ENCODE measurements at regions not wholly inside any gene's neighbourhood (a gene's known extent, or its start where the extent isn't known, plus 50 kb on each side); places are given as distances from the start of the nearest gene placed in this dataset.

- Histone ChIP-seq H2AFZ (ENCODE audit: insufficient read depth, low read depth, low read length, poor library complexity, severe bottlenecking) (no peak overlapping the region), H3K27ac (ENCODE audit: low read depth in 1 of 2, low read length in 2 of 2) (no peak overlapping the region), H3K4me3 (replicated peaks in 1 of 3; ENCODE audit: low read depth in 2 of 3, low read length in 3 of 3) (no peak overlapping the region), H3K79me2 (ENCODE audit: insufficient read depth, low read length) (no peaks in the 10 kb centered on the region), H3K9ac (ENCODE audit: insufficient read depth, low read length, poor library complexity, severe bottlenecking) (no peak overlapping the region), H3K4me2 (replicated peaks; ENCODE audit: extremely low read depth, low read length, poor library complexity, severe bottlenecking) (no peak overlapping the region), H3K36me3 (replicated peaks in 1 of 2; ENCODE audit: control insufficient read depth in 1 of 2, insufficient read depth in 2 of 2, low read length in 2 of 2) (no peaks in the 10 kb centered on the region), H4K20me1 (ENCODE audit: insufficient read depth, low read length) (no peaks in the 10 kb centered on the region), H3K4me1 (ENCODE audit: control insufficient read depth in 1 of 2, insufficient read depth in 2 of 2, low read length in 2 of 2) (no peaks in the 10 kb centered on the region), H3K27me3 (ENCODE audit: control insufficient read depth in 2 of 2, insufficient read depth in 2 of 2, low read length in 2 of 2) (no peaks in the 10 kb centered on the region), H3K9me3 (replicated peaks in 1 of 2; ENCODE audit: control insufficient read depth in 1 of 2, insufficient read depth in 1 of 2, low read length in 2 of 2) (peaks cover 0 to 4% of the 10 kb centered on the region in 2 donors)
- H3K27me3 Mint-ChIP-seq (ENCODE audit: low read depth in 3 of 3) = peaks cover 0 to 3% (median 1%) of the 10 kb centered on the region in 3 donors
- no peak for TF ChIP-seq CTCF (IDR thresholded peaks at IDR 0.05)
- no peaks in the 10 kb centered on the region for H3K4me1 Mint-ChIP-seq
- intact Hi-C loops (cut with micrococcal nuclease) = no loop called here
- H3K36me3 Mint-ChIP-seq = no peaks in the 10 kb centered on the region
- WGBS (ENCODE audit: insufficient coverage) = 100% methylated on average over 1 of the region's 3 CpGs
- H3K9me3 Mint-ChIP-seq = peaks cover 5 to 32% (median 8%) of the 10 kb centered on the region in 7 donors
- H3K4me3 Mint-ChIP-seq = no peak overlapping the region
- H3K27ac Mint-ChIP-seq = no peak overlapping the region
- no peak for DNase-seq
These were observed 206.8 kb upstream of the SLC35B3 start for GRCh38 chr6:8642131-8642530.

GRCh38 chr6:8639928-8640649, 204.7 kb upstream of the SLC35B3 start:
- Mint-ChIP-seq H3K9me3 (peaks cover 2 to 30% (median 8%) of the 10 kb centered on the region in 7 donors), H3K4me1 (no peaks in the 10 kb centered on the region), H3K36me3 (no peaks in the 10 kb centered on the region), H3K27me3 (ENCODE audit: low read depth in 3 of 3) (peaks cover 0 to 3% (median 1%) of the 10 kb centered on the region in 3 donors), H3K4me3 (no peak overlapping the region), H3K27ac (no peak overlapping the region)
- Histone ChIP-seq H3K9me3 (replicated peaks in 1 of 2; ENCODE audit: control insufficient read depth in 1 of 2, insufficient read depth in 1 of 2, low read length in 2 of 2) (peaks cover 0 to 4% of the 10 kb centered on the region in 2 donors), H3K79me2 (ENCODE audit: insufficient read depth, low read length) (no peaks in the 10 kb centered on the region), H3K36me3 (replicated peaks in 1 of 2; ENCODE audit: control insufficient read depth in 1 of 2, insufficient read depth in 2 of 2, low read length in 2 of 2) (no peaks in the 10 kb centered on the region), H3K9ac (ENCODE audit: insufficient read depth, low read length, poor library complexity, severe bottlenecking) (no peak overlapping the region), H4K20me1 (ENCODE audit: insufficient read depth, low read length) (no peaks in the 10 kb centered on the region), H3K27me3 (ENCODE audit: control insufficient read depth in 2 of 2, insufficient read depth in 2 of 2, low read length in 2 of 2) (no peaks in the 10 kb centered on the region), H3K4me2 (replicated peaks; ENCODE audit: extremely low read depth, low read length, poor library complexity, severe bottlenecking) (no peak overlapping the region), H3K4me1 (ENCODE audit: control insufficient read depth in 1 of 2, insufficient read depth in 2 of 2, low read length in 2 of 2) (no peaks in the 10 kb centered on the region), H3K27ac (ENCODE audit: low read depth in 1 of 2, low read length in 2 of 2) (no peak overlapping the region), H3K4me3 (replicated peaks in 1 of 3; ENCODE audit: low read depth in 2 of 3, low read length in 3 of 3) (no peak overlapping the region), H2AFZ (ENCODE audit: insufficient read depth, low read depth, low read length, poor library complexity, severe bottlenecking) (no peak overlapping the region)
- WGBS (ENCODE audit: insufficient coverage) = 60% methylated on average over 1 of the region's 3 CpGs
- no peak for TF ChIP-seq CTCF (IDR thresholded peaks at IDR 0.05)
- DNase-seq = no peak
- intact Hi-C loops (cut with micrococcal nuclease) = no loop called here
